ENCODE measurements at regions not wholly inside any gene's neighbourhood (a gene's known extent, or its start where the extent isn't known, plus 50 kb on each side); places are given as distances from the start of the nearest gene placed in this dataset.

GRCh38 chr13:85040215-85040614 lies 759.0 kb downstream of the SLITRK6 start:
- Histone ChIP-seq H3K36me3 (ENCODE audit: insufficient read depth, low read length) (no peaks in the 10 kb centered on the region), H4K20me1 (ENCODE audit: insufficient read depth, low read length) (no peaks in the 10 kb centered on the region), H3K79me2 (ENCODE audit: insufficient read depth, low read length) (no peaks in the 10 kb centered on the region), H3K9ac (ENCODE audit: low read length) (no peak overlapping the region), H3K4me3 (ENCODE audit: insufficient read depth, low read depth, low read length) (no peak overlapping the region), H3K4me1 (ENCODE audit: insufficient read depth, low read length) (no peaks in the 10 kb centered on the region), H3K9me3 (ENCODE audit: insufficient read depth, low read depth, low read length) (no peaks in the 10 kb centered on the region), H2AFZ (ENCODE audit: low read depth, low read length) (no peak overlapping the region), H3K27me3 (ENCODE audit: insufficient read depth, low read length) (no peaks in the 10 kb centered on the region), H3K27ac (ENCODE audit: low read depth, low read length) (no peak overlapping the region), H3K4me2 (ENCODE audit: low read length) (no peak overlapping the region)
- Mint-ChIP-seq H3K4me3 (ENCODE audit: unreplicated experiment) (no peak overlapping the region), H3K27me3 (ENCODE audit: low read depth, unreplicated experiment) (no peaks in the 10 kb centered on the region), H3K36me3 (ENCODE audit: low read depth, unreplicated experiment) (no peaks in the 10 kb centered on the region), H3K9me3 (ENCODE audit: unreplicated experiment) (no peaks in the 10 kb centered on the region), H3K4me1 (ENCODE audit: low read depth, unreplicated experiment) (no peaks in the 10 kb centered on the region), H3K27ac (ENCODE audit: unreplicated experiment) (no peak overlapping the region)
- FAIRE-seq, result no peak
- TF ChIP-seq, protein P1, sequence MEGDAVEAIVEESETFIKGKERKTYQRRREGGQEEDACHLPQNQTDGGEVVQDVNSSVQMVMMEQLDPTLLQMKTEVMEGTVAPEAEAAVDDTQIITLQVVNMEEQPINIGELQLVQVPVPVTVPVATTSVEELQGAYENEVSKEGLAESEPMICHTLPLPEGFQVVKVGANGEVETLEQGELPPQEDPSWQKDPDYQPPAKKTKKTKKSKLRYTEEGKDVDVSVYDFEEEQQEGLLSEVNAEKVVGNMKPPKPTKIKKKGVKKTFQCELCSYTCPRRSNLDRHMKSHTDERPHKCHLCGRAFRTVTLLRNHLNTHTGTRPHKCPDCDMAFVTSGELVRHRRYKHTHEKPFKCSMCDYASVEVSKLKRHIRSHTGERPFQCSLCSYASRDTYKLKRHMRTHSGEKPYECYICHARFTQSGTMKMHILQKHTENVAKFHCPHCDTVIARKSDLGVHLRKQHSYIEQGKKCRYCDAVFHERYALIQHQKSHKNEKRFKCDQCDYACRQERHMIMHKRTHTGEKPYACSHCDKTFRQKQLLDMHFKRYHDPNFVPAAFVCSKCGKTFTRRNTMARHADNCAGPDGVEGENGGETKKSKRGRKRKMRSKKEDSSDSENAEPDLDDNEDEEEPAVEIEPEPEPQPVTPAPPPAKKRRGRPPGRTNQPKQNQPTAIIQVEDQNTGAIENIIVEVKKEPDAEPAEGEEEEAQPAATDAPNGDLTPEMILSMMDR (IDR thresholded peaks at IDR 0.05; ENCODE audit: insufficient read depth, low read depth, low read length), result no peak
- no peak for TF ChIP-seq EZH2 (IDR thresholded peaks at IDR 0.05; ENCODE audit: insufficient read depth, low read length)
- DNase-seq (ENCODE audit: low read depth), result no peak

DNA sequence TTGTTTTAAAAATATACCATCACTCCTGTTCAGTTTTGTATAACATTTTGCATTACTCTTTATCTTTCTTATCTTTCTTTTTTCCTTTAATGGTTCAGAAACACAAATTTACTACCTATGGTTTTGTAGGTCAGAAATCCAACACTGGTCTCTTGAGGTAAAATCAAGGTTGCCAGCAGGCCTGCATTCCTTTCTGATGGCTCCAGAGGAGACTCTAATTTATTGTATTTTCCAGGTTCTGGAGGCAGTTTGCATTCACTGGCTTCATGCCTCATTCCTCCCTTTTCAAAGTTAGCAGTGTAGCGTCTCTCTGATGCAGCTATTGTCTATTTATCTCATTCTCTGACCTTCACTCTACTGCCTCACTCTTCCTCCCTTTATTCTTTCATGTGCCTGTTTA lies 767.4 kb downstream of the SLITRK6 start:
- H3K9me3 Mint-ChIP-seq (ENCODE audit: unreplicated experiment), result peaks cover 7% of the 10 kb centered on the region
- H2AFZ ChIP-seq (ENCODE audit: low read depth, low read length), result no peak overlapping the region
- H3K4me1 ChIP-seq (ENCODE audit: insufficient read depth, low read length), result no peaks in the 10 kb centered on the region
- H3K9ac ChIP-seq (ENCODE audit: low read length), result no peak overlapping the region
- H4K20me1 ChIP-seq (ENCODE audit: insufficient read depth, low read length), result no peaks in the 10 kb centered on the region
- H3K4me3 ChIP-seq (ENCODE audit: insufficient read depth, low read depth, low read length), result no peak overlapping the region
- no peaks in the 10 kb centered on the region for H3K36me3 ChIP-seq (ENCODE audit: insufficient read depth, low read length)
- no peak overlapping the region for H3K27ac Mint-ChIP-seq (ENCODE audit: unreplicated experiment)
- no peak overlapping the region for H3K4me3 Mint-ChIP-seq (ENCODE audit: unreplicated experiment)
- H3K27me3 Mint-ChIP-seq (ENCODE audit: low read depth, unreplicated experiment), result no peaks in the 10 kb centered on the region
- no peak overlapping the region for H3K27ac ChIP-seq (ENCODE audit: low read depth, low read length)
- no peaks in the 10 kb centered on the region for H3K9me3 ChIP-seq (ENCODE audit: insufficient read depth, low read depth, low read length)
- H3K4me1 Mint-ChIP-seq (ENCODE audit: low read depth, unreplicated experiment), result no peaks in the 10 kb centered on the region
- H3K27me3 ChIP-seq (ENCODE audit: insufficient read depth, low read length), result no peaks in the 10 kb centered on the region
- H3K36me3 Mint-ChIP-seq (ENCODE audit: low read depth, unreplicated experiment), result no peaks in the 10 kb centered on the region
- no peaks in the 10 kb centered on the region for H3K79me2 ChIP-seq (ENCODE audit: insufficient read depth, low read length)
- no peak overlapping the region for H3K4me2 ChIP-seq (ENCODE audit: low read length)
- no peak for FAIRE-seq
- TF ChIP-seq EZH2 (IDR thresholded peaks at IDR 0.05; ENCODE audit: insufficient read depth, low read length), result no peak
- TF ChIP-seq, protein P1 (IDR thresholded peaks at IDR 0.05; ENCODE audit: insufficient read depth, low read depth, low read length), result no peak
- DNase-seq (ENCODE audit: low read depth), result no peak

GRCh38 chr13:85028035-85028434 lies 771.2 kb downstream of the SLITRK6 start:
- Histone ChIP-seq H3K9me3 (ENCODE audit: insufficient read depth, low read depth, low read length) (no peaks in the 10 kb centered on the region), H3K9ac (ENCODE audit: low read length) (no peak overlapping the region), H4K20me1 (ENCODE audit: insufficient read depth, low read length) (no peaks in the 10 kb centered on the region), H3K79me2 (ENCODE audit: insufficient read depth, low read length) (no peaks in the 10 kb centered on the region), H3K4me2 (ENCODE audit: low read length) (no peak overlapping the region), H2AFZ (ENCODE audit: low read depth, low read length) (no peak overlapping the region), H3K4me3 (ENCODE audit: insufficient read depth, low read depth, low read length) (no peak overlapping the region), H3K27ac (ENCODE audit: low read depth, low read length) (no peak overlapping the region), H3K4me1 (ENCODE audit: insufficient read depth, low read length) (no peaks in the 10 kb centered on the region), H3K27me3 (ENCODE audit: insufficient read depth, low read length) (no peaks in the 10 kb centered on the region), H3K36me3 (ENCODE audit: insufficient read depth, low read length) (no peaks in the 10 kb centered on the region)
- DNase-seq (ENCODE audit: low read depth) (no peak), FAIRE-seq (no peak)
- peaks cover 7% of the 10 kb centered on the region for H3K9me3 Mint-ChIP-seq (ENCODE audit: unreplicated experiment)
- TF ChIP-seq, protein P1 (IDR thresholded peaks at IDR 0.05; ENCODE audit: insufficient read depth, low read depth, low read length), result no peak
- no peak for TF ChIP-seq EZH2 (IDR thresholded peaks at IDR 0.05; ENCODE audit: insufficient read depth, low read length)
- H3K4me1 Mint-ChIP-seq (ENCODE audit: low read depth, unreplicated experiment), result no peaks in the 10 kb centered on the region
- no peaks in the 10 kb centered on the region for H3K27me3 Mint-ChIP-seq (ENCODE audit: low read depth, unreplicated experiment)
- H3K4me3 Mint-ChIP-seq (ENCODE audit: unreplicated experiment), result no peak overlapping the region
- H3K27ac Mint-ChIP-seq (ENCODE audit: unreplicated experiment), result no peak overlapping the region
- H3K36me3 Mint-ChIP-seq (ENCODE audit: low read depth, unreplicated experiment), result no peaks in the 10 kb centered on the region

All from astrocyte (in vitro differentiated cells and primary cell).